ENCODE measurements at regions not wholly inside any gene's neighbourhood (a gene's known extent, or its start where the extent isn't known, plus 50 kb on each side); places are given as distances from the start of the nearest gene placed in this dataset.
A peak's percentile ranks its signal among the peaks of the same experiment; 100 is the strongest.

- no peak overlapping the region for H3K4me2 ChIP-seq (ENCODE audit: insufficient read depth, low read length)
- H3K9me3 ChIP-seq (ENCODE audit: low read depth, low read length), result no peaks in the 10 kb centered on the region
- H4K20me1 ChIP-seq (ENCODE audit: insufficient read depth, low read length), result no peaks in the 10 kb centered on the region
- H2AFZ ChIP-seq (ENCODE audit: low read length), result no peak overlapping the region
- H3K79me2 ChIP-seq (ENCODE audit: insufficient read depth, low read length), result no peaks in the 10 kb centered on the region
- peak; percentile 39 for DNase-seq (ENCODE audit: insufficient read length, low spot score, missing footprints)
- no peaks in the 10 kb centered on the region for H3K4me1 ChIP-seq (ENCODE audit: insufficient read depth, low read length)
- H3K27me3 ChIP-seq (ENCODE audit: insufficient read depth, low read length), result no peaks in the 10 kb centered on the region
- no peak overlapping the region for H3K27ac ChIP-seq (ENCODE audit: low read depth, low read length)
- no peak overlapping the region for H3K4me3 ChIP-seq (ENCODE audit: insufficient read depth, low read length)
- no peak for TF ChIP-seq CTCF (IDR thresholded peaks at IDR 0.05; ENCODE audit: extremely low read depth, low read depth, low read length)
- H3K36me3 ChIP-seq (ENCODE audit: insufficient read depth, low read length), result no peaks in the 10 kb centered on the region
Measured at GRCh38 chr6:147740916-147741315, 232.4 kb downstream of the SAMD5 start.

GRCh38 chr6:147741389-147741788, 232.9 kb downstream of the SAMD5 start:
- Histone ChIP-seq H3K36me3 (ENCODE audit: insufficient read depth, low read length) (no peaks in the 10 kb centered on the region), H3K9me3 (ENCODE audit: low read depth, low read length) (no peaks in the 10 kb centered on the region), H3K4me2 (ENCODE audit: insufficient read depth, low read length) (no peak overlapping the region), H3K79me2 (ENCODE audit: insufficient read depth, low read length) (no peaks in the 10 kb centered on the region), H4K20me1 (ENCODE audit: insufficient read depth, low read length) (no peaks in the 10 kb centered on the region), H3K4me1 (ENCODE audit: insufficient read depth, low read length) (no peaks in the 10 kb centered on the region), H3K4me3 (ENCODE audit: insufficient read depth, low read length) (no peak overlapping the region), H3K27me3 (ENCODE audit: insufficient read depth, low read length) (no peaks in the 10 kb centered on the region), H2AFZ (ENCODE audit: low read length) (no peak overlapping the region), H3K27ac (ENCODE audit: low read depth, low read length) (no peak overlapping the region)
- DNase-seq (ENCODE audit: insufficient read length, low spot score, missing footprints), result no peak
- no peak for TF ChIP-seq CTCF (IDR thresholded peaks at IDR 0.05; ENCODE audit: extremely low read depth, low read depth, low read length)

GRCh38 chr6:147742440-147742839, 233.9 kb downstream of the SAMD5 start:
- Histone ChIP-seq H3K27me3 (ENCODE audit: insufficient read depth, low read length) (no peaks in the 10 kb centered on the region), H2AFZ (ENCODE audit: low read length) (no peak overlapping the region), H3K4me2 (ENCODE audit: insufficient read depth, low read length) (no peak overlapping the region), H3K4me1 (ENCODE audit: insufficient read depth, low read length) (no peaks in the 10 kb centered on the region), H3K9me3 (ENCODE audit: low read depth, low read length) (no peaks in the 10 kb centered on the region), H3K79me2 (ENCODE audit: insufficient read depth, low read length) (no peaks in the 10 kb centered on the region), H4K20me1 (ENCODE audit: insufficient read depth, low read length) (no peaks in the 10 kb centered on the region), H3K36me3 (ENCODE audit: insufficient read depth, low read length) (no peaks in the 10 kb centered on the region), H3K4me3 (ENCODE audit: insufficient read depth, low read length) (no peak overlapping the region), H3K27ac (ENCODE audit: low read depth, low read length) (no peak overlapping the region)
- no peak for DNase-seq (ENCODE audit: insufficient read length, low spot score, missing footprints)
- no peak for TF ChIP-seq CTCF (IDR thresholded peaks at IDR 0.05; ENCODE audit: extremely low read depth, low read depth, low read length)

GRCh38 chr6:147744012-147744411, 235.5 kb downstream of the SAMD5 start:
- H3K36me3 ChIP-seq (ENCODE audit: insufficient read depth, low read length), result no peaks in the 10 kb centered on the region
- H3K4me3 ChIP-seq (ENCODE audit: insufficient read depth, low read length), result no peak overlapping the region
- no peak overlapping the region for H3K27ac ChIP-seq (ENCODE audit: low read depth, low read length)
- no peaks in the 10 kb centered on the region for H3K79me2 ChIP-seq (ENCODE audit: insufficient read depth, low read length)
- no peaks in the 10 kb centered on the region for H4K20me1 ChIP-seq (ENCODE audit: insufficient read depth, low read length)
- no peak for DNase-seq (ENCODE audit: insufficient read length, low spot score, missing footprints)
- no peak overlapping the region for H2AFZ ChIP-seq (ENCODE audit: low read length)
- TF ChIP-seq CTCF (IDR thresholded peaks at IDR 0.05; ENCODE audit: extremely low read depth, low read depth, low read length), result no peak
- H3K4me2 ChIP-seq (ENCODE audit: insufficient read depth, low read length), result no peak overlapping the region
- H3K9me3 ChIP-seq (ENCODE audit: low read depth, low read length), result no peaks in the 10 kb centered on the region
- H3K27me3 ChIP-seq (ENCODE audit: insufficient read depth, low read length), result no peaks in the 10 kb centered on the region
- H3K4me1 ChIP-seq (ENCODE audit: insufficient read depth, low read length), result no peaks in the 10 kb centered on the region

All from osteoblast (primary cell).